SIG-M5 (cell line): ENCODE measurements at regions not wholly inside any gene's neighbourhood (a gene's known extent, or its start where the extent isn't known, plus 50 kb on each side); places are given as distances from the start of the nearest gene placed in this dataset.
A peak's percentile ranks its signal among the peaks of the same experiment; 100 is the strongest.

Experiments used
- DNase-seq: peaks from one replicate; lab custom pipeline; 2025; lab: John Stamatoyannopoulos, UW

DNA sequence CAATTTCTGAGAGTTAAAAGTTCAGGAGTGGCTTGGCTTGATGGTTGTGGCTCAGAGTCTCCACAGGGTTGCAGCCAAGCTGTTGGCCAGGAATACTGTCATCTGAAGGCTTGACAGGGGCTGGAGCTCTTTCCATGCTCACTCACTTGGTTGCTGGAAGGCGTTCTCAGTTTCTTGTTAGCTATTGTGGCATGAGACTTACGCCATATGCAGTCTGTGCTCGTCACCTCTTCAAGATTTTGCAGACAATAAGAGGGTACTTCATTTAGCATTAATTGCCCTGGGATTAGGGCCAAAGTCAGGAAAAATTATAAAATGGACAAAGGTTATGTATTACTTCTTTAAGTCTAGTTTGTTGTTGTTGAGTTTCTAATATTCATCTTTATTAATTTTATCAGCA, 380.6 kb upstream of the MAP3K7 start:
- no peak for DNase-seq

DNA sequence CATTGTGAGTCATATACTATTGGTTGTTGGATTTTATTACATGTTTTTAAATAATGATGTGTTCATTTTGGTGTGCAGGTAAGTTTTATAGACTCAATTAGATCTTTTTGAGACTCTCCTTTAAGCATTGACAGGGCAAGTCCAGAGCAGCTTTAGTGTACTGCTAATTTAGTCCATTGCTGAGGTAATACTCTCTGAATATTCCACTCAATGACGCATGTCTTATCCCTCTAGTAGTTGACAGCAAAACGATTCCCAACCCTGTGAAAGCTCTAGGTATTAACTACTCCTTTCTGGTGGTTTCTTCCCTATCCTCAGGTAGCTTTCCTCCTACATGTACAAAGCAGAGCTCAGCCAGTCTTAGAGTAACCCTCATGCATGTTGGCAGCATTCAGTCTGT, 373.5 kb upstream of the MAP3K7 start:
- DNase-seq = no peak

DNA sequence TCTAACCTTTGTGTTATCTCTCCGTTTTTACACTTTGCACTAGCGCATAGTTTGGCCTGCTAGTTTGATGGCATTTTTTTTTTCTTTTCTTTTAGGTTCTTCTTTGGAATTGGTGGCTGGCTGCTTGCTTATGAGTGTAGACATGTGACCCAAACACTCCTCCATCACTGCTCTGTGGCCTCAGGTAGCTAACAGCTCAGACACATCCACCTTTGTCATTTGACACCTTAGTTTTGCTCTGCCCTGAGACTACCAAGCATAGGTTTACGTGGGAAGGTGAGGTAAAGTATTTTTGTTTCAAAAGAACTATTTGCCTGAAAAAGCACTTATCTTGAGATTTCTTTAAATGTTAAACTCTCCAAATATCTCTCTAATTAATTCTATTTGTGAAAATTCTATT, 368.4 kb upstream of the MAP3K7 start:
- DNase-seq = no peak

DNA sequence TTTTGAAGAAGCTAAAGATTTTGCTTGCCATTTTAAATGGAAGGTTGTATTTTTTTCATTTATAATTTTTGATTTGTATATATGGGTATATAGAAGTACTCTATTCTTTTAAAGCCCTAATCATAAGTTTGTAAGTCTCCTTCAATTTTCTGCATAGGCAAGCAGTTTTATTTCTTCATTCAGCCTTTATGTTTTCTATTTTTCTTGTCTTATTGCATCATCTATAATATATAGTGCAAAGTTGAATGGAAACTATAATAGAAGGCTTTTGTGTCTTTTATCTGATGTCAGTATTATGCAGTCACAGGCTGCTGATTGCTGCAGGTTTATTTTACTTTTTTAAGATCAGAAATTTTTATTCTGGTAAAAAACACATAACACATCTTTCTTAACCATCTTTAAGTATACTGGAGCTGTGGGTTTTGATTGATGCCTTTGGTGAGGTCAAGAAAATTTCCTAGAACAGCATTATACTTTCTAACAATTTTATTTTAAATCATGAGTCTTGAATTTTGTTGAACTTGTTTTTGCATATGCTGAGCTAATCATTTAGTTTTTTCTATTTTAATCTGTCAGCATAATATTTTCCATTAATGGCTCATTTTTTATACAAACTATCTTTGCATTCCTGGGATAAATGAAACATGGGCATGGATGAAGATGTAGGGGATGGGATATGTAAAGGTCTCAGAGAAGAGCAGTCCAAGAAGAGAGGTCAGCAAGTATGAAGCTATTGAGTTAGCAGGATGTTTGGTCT, 366.7 kb upstream of the MAP3K7 start:
- no peak for DNase-seq

DNA sequence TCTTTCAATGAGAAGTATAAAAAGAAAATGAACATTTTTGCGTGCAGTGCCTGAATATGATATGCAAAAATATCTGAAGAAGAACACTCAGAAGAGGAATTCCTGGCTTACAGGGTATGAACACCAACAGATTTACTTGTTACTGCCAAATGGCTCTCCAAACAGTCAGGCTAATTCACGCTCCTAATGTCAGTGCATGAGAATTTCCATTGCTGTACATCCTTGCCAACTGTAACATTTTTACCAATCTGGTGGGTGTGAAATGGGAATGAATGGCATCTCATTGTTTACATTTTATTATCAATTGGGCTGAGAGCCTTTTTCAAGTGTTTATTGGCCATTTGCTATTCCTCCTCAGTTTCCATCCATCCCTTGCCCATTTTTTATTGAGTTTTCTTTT, 365.3 kb upstream of the MAP3K7 start:
- DNase-seq = no peak

DNA sequence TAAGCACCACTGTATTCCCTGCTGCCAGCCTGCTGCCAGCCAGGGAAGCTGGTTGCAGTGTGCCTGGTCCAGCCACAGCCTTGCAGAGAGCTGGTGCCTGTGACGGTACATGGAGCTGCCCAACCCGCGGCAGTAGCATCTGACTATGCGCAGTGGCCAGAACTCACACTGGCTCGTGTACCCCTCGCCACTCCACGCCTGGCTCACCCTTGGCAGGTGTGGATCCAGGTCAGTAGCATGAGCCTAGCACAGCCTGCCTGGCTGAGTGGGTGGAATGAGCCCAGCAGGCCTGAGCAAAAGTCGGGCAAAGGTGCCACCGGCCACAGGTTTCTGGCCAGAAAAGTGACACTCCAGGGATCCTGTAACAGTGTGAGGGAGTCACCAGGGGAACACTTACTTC, 361.7 kb upstream of the MAP3K7 start:
- no peak for DNase-seq

DNA sequence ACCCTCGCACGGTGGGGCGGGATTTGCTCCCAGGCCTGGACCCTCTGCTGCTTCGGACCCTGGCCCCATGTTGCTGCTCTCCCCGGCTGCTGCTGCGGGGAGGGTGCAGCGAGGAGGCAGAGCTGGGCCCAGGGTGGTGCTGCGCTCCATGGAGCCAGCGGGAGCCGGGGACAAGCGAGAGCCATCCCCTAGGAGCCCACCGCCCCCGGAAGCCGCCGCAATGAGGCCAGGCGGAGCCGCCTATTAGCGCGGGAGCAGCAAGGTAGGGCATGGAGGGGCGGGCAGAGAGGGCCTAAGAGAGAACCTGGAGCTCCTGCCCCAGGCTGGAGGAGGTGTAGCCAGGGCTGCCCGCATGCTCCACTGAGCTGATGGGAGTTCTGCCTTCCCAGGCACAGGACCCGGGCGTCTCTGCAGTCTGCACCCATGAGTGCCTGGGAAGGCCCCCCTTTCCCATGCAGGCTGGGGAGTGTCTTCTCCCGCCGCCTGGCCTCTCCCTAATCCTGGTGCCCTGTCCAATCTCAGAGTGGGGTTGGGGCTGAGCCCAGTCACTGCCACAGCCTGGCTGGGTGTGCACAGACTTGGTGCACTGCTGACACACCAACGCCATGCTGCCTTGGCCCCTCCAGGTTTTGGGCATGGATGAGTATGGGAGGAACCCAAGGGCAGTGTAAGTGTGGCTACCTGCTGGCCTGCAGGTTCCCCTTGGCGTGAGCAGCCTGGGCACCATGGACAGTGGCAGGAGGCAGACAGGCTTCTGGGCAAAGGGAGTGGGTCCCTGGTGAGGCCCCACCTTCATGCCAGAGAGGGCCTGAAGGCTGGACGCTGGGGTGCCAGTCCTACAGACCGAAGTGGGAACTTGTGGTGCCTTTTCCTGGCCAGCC, 360.6 kb upstream of the MAP3K7 start:
- no peak for DNase-seq

DNA sequence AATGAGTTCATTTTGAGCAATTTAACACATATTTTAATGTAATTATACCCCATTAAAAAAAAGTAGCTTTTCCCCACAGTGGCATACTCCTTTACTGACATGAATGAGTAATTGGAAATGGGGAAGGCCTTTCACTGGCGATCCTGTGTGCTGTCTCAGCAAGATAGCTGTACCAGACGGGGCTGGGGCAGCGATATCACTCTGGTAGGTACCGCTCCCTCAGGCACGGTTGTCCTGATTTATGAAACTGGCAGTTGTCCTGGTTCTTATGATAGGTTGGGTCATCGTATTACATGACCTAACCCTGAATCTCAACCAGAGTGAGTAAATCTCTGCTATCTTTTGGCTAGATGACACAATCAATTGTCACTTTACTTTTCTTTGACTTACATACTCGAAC, 355.0 kb upstream of the MAP3K7 start:
- DNase-seq = no peak

DNA sequence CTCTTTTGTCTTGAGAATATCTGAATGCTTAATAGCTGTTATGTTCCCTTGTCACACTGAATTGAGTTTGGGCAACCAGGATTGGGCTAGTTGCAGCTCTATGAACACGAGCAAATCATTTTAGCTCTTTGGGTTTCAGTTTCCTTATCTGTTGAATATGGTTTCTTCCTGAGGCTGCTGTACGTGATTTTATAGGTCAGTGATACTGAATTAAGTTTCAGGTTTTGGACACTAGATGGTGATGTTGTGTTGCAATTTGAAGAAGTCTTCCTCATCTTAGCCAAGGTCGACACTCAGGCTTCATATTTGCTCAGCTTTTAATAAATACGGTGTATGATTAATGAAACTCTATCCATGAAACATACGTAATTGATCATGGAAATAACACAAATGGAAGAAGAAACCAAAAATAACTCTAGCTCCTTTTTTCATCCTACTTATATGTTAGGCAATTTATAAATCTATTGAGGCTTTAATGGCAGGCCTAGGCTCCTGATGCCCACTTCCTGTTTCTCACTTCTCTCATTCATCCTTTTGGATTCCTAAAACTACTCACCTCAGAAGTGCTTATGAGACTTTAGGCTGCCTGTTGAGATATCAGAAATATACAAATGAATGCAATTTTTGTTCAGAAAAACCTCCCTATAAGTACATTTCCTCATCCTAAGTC, 354.1 kb upstream of the MAP3K7 start:
- DNase-seq = peak; percentile 11

DNA sequence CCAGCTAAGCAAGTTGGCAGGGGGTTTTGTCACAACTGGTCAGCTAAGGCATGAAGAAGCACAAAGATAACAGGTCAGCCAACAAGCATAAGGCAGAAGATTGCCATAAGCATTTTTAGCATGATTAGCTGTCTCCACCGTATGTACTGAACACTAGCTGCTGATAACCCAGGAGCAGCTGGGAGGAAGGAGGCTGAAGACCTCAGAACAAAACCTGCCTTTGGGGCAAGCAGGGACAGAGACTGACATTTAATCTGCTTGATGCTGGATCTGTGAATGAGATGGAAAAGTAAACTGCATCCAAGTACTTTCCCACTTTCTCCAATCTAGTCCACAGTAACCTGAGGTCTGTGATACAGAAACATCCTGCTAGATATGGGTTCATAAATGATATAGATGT, 353.0 kb upstream of the MAP3K7 start:
- no peak for DNase-seq

DNA sequence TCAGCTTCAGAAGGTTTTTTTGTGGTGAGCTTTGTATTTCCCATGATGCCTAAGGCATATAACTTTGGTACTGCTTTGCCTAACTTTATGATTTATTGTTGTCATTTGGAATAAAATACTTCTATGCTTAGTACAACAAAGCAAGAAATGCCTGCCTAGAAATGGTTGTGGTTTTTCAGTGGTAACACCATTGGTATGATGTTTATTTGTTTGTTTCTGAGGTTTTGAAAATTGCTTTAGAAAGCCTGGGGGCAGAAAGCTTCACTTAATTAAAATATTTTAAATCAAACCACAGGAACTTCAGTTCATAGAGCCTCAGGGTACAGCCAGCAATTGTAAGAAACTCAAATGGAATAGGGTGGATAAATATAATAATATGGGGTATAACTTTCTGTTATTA, 351.2 kb upstream of the MAP3K7 start:
- DNase-seq = no peak

DNA sequence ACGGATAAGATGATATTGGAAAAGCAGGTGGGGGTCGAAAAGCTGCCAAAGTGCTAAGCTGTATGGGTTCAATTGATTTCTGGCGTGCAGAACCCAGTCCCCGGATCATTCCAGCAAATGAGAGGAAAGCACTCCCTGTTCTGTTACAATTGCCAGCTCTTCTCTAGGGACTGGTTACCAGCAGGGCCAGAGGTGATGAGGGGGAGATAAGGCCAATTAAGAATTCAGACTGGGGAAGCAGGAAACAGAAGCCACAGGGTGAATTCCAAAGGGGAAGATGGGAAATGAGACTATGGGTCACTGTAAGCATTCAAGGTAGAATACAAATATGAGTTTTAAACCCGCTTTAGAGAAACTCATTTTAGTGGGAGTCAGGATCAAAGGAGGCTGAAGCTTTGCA, 349.4 kb upstream of the MAP3K7 start:
- DNase-seq = no peak

DNA sequence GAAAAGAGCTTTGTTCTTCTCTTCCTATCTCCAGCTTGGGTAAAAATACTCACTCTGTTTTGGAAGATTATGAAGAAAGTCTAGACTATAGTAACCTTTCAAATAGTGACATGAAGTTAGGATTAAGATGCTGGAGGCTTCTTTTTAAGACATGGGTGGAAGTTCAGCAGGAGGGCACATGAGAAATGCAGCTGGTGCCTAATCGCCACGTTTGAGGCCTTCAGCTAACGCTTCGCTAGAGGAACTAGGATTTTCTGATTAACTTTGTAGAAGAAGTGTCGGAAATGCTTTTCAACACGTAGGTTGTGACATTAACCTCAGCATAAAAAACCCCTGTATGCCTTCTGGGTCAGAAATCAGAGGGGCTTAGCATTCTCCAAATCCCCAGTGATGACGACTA, 348.1 kb upstream of the MAP3K7 start:
- no peak for DNase-seq

DNA sequence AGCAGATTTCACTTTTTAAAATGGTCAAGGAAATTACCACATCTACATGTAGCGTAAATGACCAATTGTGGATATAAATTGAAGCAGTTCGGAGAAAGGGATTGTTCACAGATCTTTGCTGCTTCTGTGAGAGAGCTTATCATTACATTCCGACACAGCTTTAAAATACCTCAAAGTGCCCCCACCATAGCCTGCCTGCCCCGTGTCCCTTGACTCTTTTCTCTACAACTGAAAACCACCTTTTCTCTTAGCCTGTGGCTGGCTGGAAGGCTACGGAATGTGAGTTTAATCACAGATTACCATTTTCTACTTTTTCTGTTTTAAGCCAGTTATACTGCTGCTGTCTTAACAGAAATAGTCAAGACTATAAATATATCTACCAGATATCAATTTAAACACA, 347.2 kb upstream of the MAP3K7 start:
- DNase-seq = no peak

DNA sequence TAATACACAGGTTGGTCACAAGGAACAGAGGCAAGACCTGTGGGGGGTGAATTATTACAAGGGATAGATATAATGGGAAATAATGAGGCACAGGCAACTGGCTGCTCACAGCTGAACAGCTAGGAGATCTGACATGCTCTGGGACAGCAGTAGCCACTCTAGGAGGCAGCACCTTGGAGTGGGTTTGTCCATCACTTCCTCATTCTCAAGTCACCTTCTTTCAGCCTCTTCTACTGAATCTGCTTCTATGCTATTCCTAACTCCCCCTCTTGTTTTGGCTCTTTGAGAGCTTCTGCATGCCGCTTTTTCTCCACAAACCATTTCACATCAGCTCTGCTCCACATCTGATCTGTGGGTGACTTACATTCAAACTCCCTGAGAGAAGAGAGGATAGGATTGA, 345.5 kb upstream of the MAP3K7 start:
- no peak for DNase-seq

DNA sequence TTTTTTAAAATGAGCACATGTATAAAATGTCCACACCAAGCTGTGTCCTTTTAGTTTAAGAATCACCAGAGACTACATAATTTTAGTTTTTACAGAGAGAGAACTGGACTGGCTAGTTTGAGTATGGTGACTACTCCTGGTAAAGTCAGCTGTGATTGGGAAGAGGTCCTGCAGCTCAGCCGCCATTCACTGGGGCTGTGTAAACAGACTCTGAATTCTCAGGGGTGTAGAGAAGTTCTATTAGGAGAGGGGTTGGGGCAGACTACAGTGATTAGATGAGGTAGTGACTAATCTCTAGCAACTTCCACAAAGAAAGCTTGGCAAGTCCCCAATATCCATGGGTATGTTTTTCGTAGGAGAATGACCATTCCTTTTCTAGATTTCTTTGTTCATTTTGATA, 341.2 kb upstream of the MAP3K7 start:
- DNase-seq = no peak

DNA sequence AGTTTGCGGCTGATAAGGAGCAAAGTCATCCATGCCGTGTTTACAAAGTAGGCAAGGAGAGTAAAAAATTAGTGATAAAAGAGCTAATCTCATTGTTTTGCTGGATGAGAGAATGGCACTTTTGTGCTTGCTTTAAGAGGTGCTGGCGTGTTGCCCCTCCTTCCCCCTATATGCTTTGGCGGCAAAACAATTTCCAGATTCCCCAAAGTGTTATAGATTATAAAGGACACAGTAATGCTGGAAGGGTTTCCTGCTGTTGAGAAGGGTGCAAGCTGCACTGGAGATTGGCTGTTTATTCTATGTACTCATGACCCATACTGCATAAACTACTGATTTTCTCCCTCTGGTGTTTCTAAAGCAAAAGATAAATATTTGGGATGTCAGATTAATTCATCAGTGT, 338.9 kb upstream of the MAP3K7 start:
- DNase-seq = no peak

DNA sequence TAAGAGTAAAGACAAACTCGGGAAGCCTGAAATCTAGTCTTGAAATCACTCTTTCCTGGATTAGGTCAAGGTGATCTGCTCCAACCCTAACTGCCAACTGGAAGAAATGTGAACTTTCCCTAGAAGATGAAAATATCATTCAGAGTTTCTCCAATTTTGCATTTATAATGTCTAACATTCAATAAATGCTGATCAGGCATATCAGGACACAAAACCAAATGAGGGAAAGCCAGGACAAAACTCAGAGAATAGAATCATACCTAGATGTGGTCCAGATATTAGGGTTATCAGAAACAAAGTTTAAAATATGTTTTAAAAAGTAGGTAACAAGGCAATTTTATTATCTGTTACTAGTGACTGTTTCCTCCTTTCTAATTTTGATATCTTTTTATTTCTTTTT, 335.5 kb upstream of the MAP3K7 start:
- DNase-seq = no peak

DNA sequence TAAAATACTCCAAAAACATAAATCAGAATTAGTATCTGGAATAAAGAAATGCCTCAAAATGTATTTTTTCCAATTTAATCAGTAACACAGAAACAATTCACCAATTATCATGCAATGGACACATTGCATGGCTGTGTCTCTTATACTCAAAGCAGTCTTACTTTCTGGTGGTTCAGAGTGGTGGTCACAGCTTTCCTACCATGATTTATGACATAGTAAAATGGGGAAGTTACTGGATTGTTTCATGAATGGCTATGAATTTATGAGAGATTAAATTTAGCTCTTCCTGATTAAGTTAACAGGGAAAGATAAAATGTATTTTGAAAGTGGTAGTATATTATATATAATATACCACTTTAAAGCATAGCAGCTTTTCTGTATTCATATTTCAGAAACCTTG, 331.5 kb upstream of the MAP3K7 start:
- DNase-seq = no peak

DNA sequence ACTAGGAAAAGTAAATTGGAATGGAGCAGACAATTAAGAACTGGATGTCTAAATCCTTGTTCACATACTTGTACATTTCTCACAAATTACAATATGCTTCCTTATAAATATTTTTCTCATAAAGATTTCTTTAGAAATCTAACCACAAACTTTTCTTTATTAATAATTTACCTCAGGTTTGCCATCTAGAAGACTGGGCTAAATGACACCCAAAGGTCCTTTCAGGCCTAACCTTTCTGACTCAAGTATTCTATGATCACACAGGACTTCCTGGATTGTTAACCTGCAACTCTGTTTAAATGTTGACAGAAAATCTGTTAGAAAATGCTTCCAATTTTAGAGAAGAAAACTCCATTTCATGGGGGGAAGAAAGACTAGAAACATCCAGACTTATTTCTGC, 330.5 kb upstream of the MAP3K7 start:
- no peak for DNase-seq

DNA sequence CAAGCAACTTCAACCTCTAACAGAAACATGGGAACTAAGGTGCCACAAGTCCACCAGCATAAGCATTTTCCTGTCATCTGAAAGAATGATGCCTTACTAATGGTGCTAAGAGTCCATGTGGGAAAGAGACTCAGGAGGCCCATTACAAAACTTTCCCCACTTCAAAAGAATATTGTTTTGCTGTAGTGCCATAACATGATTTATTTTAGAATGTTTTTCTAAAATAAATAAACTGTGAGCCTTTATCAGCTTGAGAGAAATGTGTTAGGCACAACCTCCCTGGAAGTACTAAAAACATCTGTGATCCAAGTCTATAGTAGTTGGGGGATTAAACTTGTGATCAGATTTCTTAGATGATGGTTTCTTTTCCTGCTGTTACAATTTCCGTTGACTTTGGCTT, 330.1 kb upstream of the MAP3K7 start:
- no peak for DNase-seq

DNA sequence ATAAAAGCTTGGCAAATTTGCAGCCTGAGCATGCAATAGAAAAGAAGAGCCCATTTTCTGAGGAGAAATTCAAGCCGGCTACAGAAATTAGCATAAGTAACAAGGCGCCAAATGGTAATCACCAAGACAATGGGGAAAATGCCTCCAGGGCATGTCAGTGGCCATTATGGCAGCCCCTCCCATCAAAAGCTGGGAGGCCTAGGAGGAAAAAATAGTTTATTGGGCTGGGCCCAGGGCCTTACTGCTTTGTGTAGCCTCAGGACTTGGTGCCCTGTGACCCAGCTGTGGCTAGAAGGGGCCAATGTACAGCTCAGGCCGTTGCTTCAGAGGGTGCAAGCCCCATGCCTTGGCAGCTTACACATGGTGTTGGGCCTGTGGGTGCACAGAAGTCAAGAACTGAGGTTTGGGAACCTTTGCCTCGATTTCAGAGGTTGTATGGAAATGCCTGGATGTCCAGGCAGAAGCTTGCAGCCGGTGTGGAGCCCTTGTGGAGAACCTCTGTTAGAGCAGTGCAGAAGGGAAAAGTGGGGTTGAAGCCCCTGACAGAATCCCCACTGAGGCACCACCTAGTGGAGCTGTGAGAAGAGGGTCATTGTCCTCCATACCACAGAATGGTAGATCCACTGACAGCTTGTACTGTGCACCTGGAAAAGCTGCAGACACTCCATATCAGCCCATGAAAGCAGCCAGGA, 328.5 kb upstream of the MAP3K7 start:
- DNase-seq = no peak
